Mammary epithelial cell (primary cell): ENCODE measurements at regions not wholly inside any gene's neighbourhood (a gene's known extent, or its start where the extent isn't known, plus 50 kb on each side); places are given as distances from the start of the nearest gene placed in this dataset.

Experiments
- EZH2 ChIP-seq: IDR thresholded peaks from 2 replicates; pipeline ENCODE4 v1.6.1; 2012; ENCODE audit warnings: low read length, inconsistent platforms, borderline replicate concordance
- TF ChIP-seq, protein P1 (sequence below), 2 donors: IDR thresholded peaks in 1 of 2; conservative IDR thresholded peaks in 1 of 2; 2 replicates each; pipeline ENCODE4 v1.5.1; 2011 to 2012; ENCODE audit warnings: inconsistent platforms in 2 of 2, low read length in 2 of 2, mild to moderate bottlenecking in 2 of 2, control low read depth in 1 of 2, low read depth in 1 of 2; ENCODE audit not compliant: insufficient read depth in 1 of 2; ENCODE audit errors: extremely low read depth in 1 of 2

DNA sequence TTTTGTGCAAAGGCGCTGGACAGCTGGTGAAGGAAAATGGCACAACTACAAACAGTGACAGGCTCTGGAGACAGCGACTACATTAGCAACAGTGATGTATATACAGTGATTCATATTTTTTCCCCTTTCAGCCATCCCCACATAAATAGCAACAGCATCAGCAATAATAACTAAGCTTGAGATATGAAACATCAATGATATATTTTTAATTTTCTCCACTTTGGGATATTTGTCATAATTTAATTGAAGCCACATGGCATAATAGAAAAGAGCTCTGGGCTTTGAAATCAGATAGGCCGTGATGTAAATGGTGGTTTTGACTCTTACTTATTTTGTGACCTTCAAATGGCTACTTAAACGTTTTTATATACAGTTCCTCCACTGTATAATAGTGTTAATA is 764.3 kb upstream of the PRMT6 start:
- TF ChIP-seq, protein P1, sequence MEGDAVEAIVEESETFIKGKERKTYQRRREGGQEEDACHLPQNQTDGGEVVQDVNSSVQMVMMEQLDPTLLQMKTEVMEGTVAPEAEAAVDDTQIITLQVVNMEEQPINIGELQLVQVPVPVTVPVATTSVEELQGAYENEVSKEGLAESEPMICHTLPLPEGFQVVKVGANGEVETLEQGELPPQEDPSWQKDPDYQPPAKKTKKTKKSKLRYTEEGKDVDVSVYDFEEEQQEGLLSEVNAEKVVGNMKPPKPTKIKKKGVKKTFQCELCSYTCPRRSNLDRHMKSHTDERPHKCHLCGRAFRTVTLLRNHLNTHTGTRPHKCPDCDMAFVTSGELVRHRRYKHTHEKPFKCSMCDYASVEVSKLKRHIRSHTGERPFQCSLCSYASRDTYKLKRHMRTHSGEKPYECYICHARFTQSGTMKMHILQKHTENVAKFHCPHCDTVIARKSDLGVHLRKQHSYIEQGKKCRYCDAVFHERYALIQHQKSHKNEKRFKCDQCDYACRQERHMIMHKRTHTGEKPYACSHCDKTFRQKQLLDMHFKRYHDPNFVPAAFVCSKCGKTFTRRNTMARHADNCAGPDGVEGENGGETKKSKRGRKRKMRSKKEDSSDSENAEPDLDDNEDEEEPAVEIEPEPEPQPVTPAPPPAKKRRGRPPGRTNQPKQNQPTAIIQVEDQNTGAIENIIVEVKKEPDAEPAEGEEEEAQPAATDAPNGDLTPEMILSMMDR (conservative IDR thresholded peaks at IDR 0.05 in 1 of 2, IDR thresholded peaks at IDR 0.05 in 1 of 2; ENCODE audit: extremely low read depth in 1 of 2, insufficient read depth in 1 of 2, low read depth in 1 of 2, low read length in 2 of 2), result no peak
- TF ChIP-seq EZH2, result no peak
